ENCODE measurements at regions not wholly inside any gene's neighbourhood (a gene's known extent, or its start where the extent isn't known, plus 50 kb on each side); places are given as distances from the start of the nearest gene placed in this dataset.

- H4K20me1 ChIP-seq (replicated peaks; ENCODE audit: control insufficient read depth, extremely low read depth, insufficient read depth, low read length): no peaks in the 10 kb centered on the region
- no peak for TF ChIP-seq POLR2A (IDR thresholded peaks at IDR 0.05; ENCODE audit: low read depth, low read length)
- TF ChIP-seq, protein P1, sequence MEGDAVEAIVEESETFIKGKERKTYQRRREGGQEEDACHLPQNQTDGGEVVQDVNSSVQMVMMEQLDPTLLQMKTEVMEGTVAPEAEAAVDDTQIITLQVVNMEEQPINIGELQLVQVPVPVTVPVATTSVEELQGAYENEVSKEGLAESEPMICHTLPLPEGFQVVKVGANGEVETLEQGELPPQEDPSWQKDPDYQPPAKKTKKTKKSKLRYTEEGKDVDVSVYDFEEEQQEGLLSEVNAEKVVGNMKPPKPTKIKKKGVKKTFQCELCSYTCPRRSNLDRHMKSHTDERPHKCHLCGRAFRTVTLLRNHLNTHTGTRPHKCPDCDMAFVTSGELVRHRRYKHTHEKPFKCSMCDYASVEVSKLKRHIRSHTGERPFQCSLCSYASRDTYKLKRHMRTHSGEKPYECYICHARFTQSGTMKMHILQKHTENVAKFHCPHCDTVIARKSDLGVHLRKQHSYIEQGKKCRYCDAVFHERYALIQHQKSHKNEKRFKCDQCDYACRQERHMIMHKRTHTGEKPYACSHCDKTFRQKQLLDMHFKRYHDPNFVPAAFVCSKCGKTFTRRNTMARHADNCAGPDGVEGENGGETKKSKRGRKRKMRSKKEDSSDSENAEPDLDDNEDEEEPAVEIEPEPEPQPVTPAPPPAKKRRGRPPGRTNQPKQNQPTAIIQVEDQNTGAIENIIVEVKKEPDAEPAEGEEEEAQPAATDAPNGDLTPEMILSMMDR (IDR thresholded peaks at IDR 0.05; ENCODE audit: extremely low read depth in 1 of 2, insufficient read depth in 1 of 2, low read depth in 1 of 2, low read length in 2 of 2): no peak
- no peak for TF ChIP-seq JUN (IDR thresholded peaks at IDR 0.05; ENCODE audit: borderline replicate concordance, insufficient read depth, insufficient read length, low read depth)
- no peak for TF ChIP-seq MAX (IDR thresholded peaks at IDR 0.05; ENCODE audit: insufficient read depth, insufficient read length)
- TF ChIP-seq GATA2 (IDR thresholded peaks at IDR 0.05; ENCODE audit: insufficient read depth, insufficient read length, low read depth, low read length): no peak
- TF ChIP-seq POLR2AphosphoS5 (IDR thresholded peaks at IDR 0.05; ENCODE audit: insufficient read depth, low read depth, low read length): no peak
- no peak for TF ChIP-seq MYC (IDR thresholded peaks at IDR 0.05; ENCODE audit: low read depth, low read length)
- TF ChIP-seq FOS (IDR thresholded peaks at IDR 0.05; ENCODE audit: borderline replicate concordance, insufficient read depth, low read length): no peak
- no peak for TF ChIP-seq EZH2 (IDR thresholded peaks at IDR 0.05; ENCODE audit: borderline replicate concordance, low read depth, low read length, severe bottlenecking)
- DNase-seq (ENCODE audit: low read depth, low spot score) (no peak), FAIRE-seq (no peak)
- POLR2A ChIA-PET: no interaction called here
- no peaks in the 10 kb centered on the region for H3K9me1 ChIP-seq (replicated peaks; ENCODE audit: control insufficient read depth, extremely low read depth, insufficient read depth, low read length)
- H3K27ac ChIP-seq (ENCODE audit: insufficient read depth, low read depth, low read length): no peak overlapping the region
- no peak overlapping the region for H3K4me3 ChIP-seq (replicated peaks in 1 of 3; ENCODE audit: insufficient read depth in 1 of 3, low read depth in 1 of 3, low read length in 3 of 3)
- CTCF ChIA-PET: interaction anchor here (1.1 kb wide), 1 partner anchor 9 kb away, joined by 4 read pairs; no protein-coding TSS in a partner anchor
- BruUV-seq (replicated peaks): no TSS peak
- H3K36me3 ChIP-seq (ENCODE audit: control insufficient read depth in 2 of 2, extremely low read depth in 1 of 2, insufficient read depth in 2 of 2, low read length in 2 of 2): no peaks in the 10 kb centered on the region
- H3K4me1 ChIP-seq (ENCODE audit: control insufficient read depth, extremely low read depth, insufficient read depth, low read length): no peaks in the 10 kb centered on the region
- no peaks in the 10 kb centered on the region for H3K79me2 ChIP-seq (ENCODE audit: control insufficient read depth, insufficient read depth, low read length)
- no peak overlapping the region for H3K4me2 ChIP-seq (ENCODE audit: insufficient read depth, low read length)
- dilution Hi-C loops (cut with MboI; ENCODE audit: extremely low pct_ligation_motif_present, low sequenced_read_pairs) (no loop called here), intact Hi-C loops (cut with micrococcal nuclease) (no loop called here)
- no peak overlapping the region for H3K9ac ChIP-seq (replicated peaks; ENCODE audit: extremely low read depth, insufficient read depth, low read length)
- peaks cover 5 to 9% of the 10 kb centered on the region in 2 experiments for H3K27me3 ChIP-seq (ENCODE audit: control insufficient read depth in 2 of 2, insufficient read depth in 2 of 2, low read length in 2 of 2)
- H3K9me3 ChIP-seq (replicated peaks; ENCODE audit: control insufficient read depth, insufficient read depth, low read length): no peaks in the 10 kb centered on the region
- no peak overlapping the region for H2AFZ ChIP-seq (ENCODE audit: low read depth, low read length)
These were observed 103.5 kb upstream of the PTPN1 start for GRCh38 chr20:50406610-50407136.

Measured in endothelial cell of umbilical vein (primary cell).